GM20000 (cell line): ENCODE measurements at regions not wholly inside any gene's neighbourhood (a gene's known extent, or its start where the extent isn't known, plus 50 kb on each side); places are given as distances from the start of the nearest gene placed in this dataset.
"Not testable (repeated sequence)": the region's sequence is repeated elsewhere in the genome, so short reads cannot be mapped to it uniquely, and the experiment has no call there.

Experiments
- DNase-seq: peaks from one replicate; pipeline ENCODE4 v3.0.0; 2012; ENCODE audit warnings: low spot score
- CTCF ChIP-seq: IDR thresholded peaks from 2 replicates; pipeline ENCODE4 v1.5.1; 2012; ENCODE audit warnings: mild to moderate bottlenecking, control low read depth; ENCODE audit errors: extremely low read depth, missing control alignments

GRCh38 chr7:52616552-52616951 is 418.9 kb upstream of the POM121L12 start:
- no peak for TF ChIP-seq CTCF
- DNase-seq, result no peak

DNA sequence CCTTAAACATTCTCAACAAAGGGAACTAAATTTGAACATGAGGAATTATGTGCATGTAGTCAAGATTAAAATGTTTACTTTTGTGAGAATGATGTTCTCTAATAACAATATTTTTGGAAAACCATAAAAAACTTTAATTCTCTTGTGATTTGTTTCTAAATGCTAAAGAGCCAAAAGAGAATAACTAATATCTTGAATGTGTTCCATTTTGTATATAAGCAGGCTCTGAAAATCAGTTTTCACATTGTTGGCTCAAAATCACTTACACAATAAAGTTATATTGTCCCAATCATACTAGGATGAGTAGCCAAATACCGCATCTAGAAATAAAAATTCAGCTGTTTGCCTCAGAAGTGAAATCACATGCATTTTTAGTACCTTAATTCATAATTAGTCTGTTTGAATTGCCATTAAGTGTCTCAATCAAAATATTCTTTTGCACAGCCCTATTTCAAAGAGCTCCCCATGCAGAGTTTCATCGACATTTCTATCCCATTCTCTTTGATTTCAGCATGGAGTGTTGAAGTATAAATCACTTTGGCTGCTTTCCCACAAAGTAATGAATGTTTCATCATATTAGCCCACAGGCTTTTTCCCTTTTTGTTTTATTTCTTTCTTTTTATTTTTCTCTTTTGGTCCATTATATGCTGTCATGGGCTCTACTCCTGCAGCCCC is 420.3 kb upstream of the POM121L12 start:
- DNase-seq, result no peak
- no peak for TF ChIP-seq CTCF

- no peak for DNase-seq
- TF ChIP-seq CTCF, result no peak
Measured at GRCh38 chr7:52609511-52609910, 425.9 kb upstream of the POM121L12 start.

DNA sequence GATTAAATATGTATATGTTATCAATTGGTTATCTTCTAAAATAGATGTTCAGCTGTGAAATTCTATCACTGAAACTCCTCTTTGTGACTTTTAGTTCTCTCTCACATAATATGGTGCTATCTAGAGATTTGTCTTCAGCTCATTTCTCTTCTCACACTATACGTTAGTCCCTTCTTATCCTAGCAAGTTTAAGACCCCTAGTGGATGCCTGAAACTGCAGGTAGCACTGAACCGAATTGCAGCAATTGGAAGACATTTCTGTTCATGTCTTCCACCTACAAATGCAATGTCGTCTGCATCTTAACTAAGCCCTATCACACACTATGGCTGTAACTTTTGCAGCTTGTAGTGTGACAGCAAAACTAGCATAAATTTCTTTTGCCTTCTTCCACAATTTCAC is 442.7 kb upstream of the POM121L12 start:
- no peak for DNase-seq
- TF ChIP-seq CTCF, result no peak

- TF ChIP-seq CTCF, result no peak
- DNase-seq, result no peak
Measured at GRCh38 chr7:52586704-52587103, 448.7 kb upstream of the POM121L12 start.

DNA sequence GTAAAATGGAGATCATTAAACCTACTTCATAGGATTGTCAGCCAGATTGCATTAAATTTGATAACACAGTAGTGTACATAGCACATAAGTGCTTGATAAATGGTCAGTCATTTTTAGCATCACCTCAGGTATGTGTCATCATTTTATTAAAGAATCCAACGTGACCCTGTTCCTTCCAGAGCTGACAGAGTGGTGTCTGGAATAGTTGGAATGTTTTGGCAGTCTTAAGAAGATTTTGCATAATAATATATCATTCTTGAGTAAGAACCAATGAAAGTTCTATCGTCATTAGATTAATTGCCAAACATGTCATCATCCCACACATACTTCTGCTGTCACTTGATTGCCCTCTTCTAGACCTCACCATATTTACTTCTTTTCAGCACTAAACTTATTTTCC is 451.4 kb upstream of the POM121L12 start:
- no peak for TF ChIP-seq CTCF
- DNase-seq, result no peak

DNA sequence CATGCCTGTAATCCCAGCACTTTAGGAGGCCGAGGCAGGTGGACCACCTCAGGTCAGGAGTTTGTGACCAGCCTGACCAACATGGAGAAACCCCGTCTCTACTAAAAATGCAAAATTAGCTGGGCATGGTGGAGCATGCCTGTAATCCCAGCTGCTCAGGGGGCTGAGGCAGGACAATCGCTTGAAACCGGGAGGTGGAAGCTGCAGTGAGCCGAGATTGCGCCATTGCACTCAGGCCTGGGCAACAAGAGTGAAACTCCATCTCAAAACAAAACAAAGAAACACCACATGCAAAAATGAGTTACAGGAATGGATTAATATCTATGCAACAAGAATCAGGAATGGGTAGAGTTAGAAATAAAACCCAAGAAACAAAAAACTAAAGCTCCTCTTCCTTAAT is 462.3 kb upstream of the POM121L12 start:
- DNase-seq, result not testable (repeated sequence)

- DNase-seq, result no peak
Measured at GRCh38 chr7:52571026-52571425, 464.4 kb upstream of the POM121L12 start.

More at GRCh38 chr7:52571026-52571425, 464.4 kb upstream of the POM121L12 start:
- TF ChIP-seq CTCF, result no peak
